Thyroid gland (tissue), 4 donors: ENCODE measurements at regions not wholly inside any gene's neighbourhood (a gene's known extent, or its start where the extent isn't known, plus 50 kb on each side); places are given as distances from the start of the nearest gene placed in this dataset.

ENCODE experiments used
- DNase-seq, 2 donors: peaks; one replicate each; pipeline ENCODE4 v3.0.0-alpha.2; 2019
- H3K27ac ChIP-seq, 3 donors: fragments of 200-600 bp; sonication (generic); 1 replicate in 2 of 3; 2 replicates in 1 of 3; pipeline ENCODE4 v1.5.1; 2016 to 2019; ENCODE audit warnings: mild to moderate bottlenecking in 1 of 3, moderate library complexity in 1 of 3
- H3K27me3 ChIP-seq: fragments of 200-600 bp; sonication (generic); one replicate; pipeline ENCODE4 v1.5.1; 2019
- H3K36me3 ChIP-seq, 2 donors: fragments of 200-600 bp; sonication (generic); one replicate each; pipeline ENCODE4 v1.5.1; 2016 to 2019
- H3K4me1 ChIP-seq, 2 donors: fragments of 200-600 bp; sonication (generic); one replicate each; pipeline ENCODE4 v1.5.1; 2017 to 2019
- H3K4me3 ChIP-seq, 3 donors: fragments of 200-600 bp; sonication (generic); replicated peaks in 1 of 3; 1 replicate in 2 of 3; 2 replicates in 1 of 3; pipeline ENCODE4 v1.5.1; 2016; ENCODE audit warnings: mild to moderate bottlenecking in 1 of 3
- H3K9me3 ChIP-seq: fragments of 200-600 bp; sonication (generic); one replicate; pipeline ENCODE4 v1.5.1; 2017
- POLR2A ChIP-seq, 2 donors: fragments of 450-650 bp; IDR thresholded peaks; one replicate each; pipeline ENCODE4 v1.6.1; 2017; ENCODE audit warnings: antibody characterized with exemption in 2 of 2, mild to moderate bottlenecking in 2 of 2, moderate library complexity in 1 of 2
- WGBS, 2 donors: methylation state at CpG; one replicate each; pipeline ENCODE4 v1.1.5; 2017; 5-methylcytosine and 5-hydroxymethylcytosine counted together
- intact Hi-C: fragments of 100-400 bp; cut with DNase I; formaldehyde crosslinking; loops from one replicate; pipeline ENCODE4 v1.15.1; 2023
- TF ChIP-seq, protein P1 (sequence below), 6 experiments: fragments of 200-600 bp in 3 of 6; fragments of 450-650 bp in 3 of 6; sonication (generic) in 3 of 6; IDR thresholded peaks; one replicate each; pipeline ENCODE4 v1.5.1; 2016 to 2019; ENCODE audit warnings: antibody characterized with exemption in 6 of 6, mild to moderate bottlenecking in 2 of 6, inconsistent platforms in 1 of 6, moderate library complexity in 1 of 6

DNA sequence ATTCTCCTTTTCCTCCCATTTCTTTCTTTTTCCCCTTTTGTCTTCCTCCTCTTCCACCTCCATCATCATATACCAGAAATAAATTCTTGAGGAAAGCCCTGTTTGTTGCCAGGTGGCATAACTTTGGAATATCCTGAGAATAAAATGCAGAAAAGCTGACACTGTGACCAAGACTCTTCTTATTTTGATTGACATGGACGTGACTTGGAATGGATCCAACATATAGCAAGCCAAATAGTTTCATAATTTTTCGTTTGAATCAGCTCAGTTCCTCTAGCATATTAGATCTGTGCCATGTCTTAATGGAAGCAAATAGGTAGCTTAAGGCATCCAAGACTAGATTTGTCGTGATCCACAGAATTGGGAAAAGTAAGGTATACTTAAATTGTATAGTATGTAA lies 354.7 kb upstream of the FIGN start:
- TF ChIP-seq, protein P1, sequence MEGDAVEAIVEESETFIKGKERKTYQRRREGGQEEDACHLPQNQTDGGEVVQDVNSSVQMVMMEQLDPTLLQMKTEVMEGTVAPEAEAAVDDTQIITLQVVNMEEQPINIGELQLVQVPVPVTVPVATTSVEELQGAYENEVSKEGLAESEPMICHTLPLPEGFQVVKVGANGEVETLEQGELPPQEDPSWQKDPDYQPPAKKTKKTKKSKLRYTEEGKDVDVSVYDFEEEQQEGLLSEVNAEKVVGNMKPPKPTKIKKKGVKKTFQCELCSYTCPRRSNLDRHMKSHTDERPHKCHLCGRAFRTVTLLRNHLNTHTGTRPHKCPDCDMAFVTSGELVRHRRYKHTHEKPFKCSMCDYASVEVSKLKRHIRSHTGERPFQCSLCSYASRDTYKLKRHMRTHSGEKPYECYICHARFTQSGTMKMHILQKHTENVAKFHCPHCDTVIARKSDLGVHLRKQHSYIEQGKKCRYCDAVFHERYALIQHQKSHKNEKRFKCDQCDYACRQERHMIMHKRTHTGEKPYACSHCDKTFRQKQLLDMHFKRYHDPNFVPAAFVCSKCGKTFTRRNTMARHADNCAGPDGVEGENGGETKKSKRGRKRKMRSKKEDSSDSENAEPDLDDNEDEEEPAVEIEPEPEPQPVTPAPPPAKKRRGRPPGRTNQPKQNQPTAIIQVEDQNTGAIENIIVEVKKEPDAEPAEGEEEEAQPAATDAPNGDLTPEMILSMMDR (IDR thresholded peaks at IDR 0.05), result no peak
- TF ChIP-seq POLR2A (IDR thresholded peaks at IDR 0.05), result no peak
- WGBS, 2 donors, result 57 to 67% methylated on average over 3 of the region's 3 CpGs
- intact Hi-C loops, result no loop called here

DNA sequence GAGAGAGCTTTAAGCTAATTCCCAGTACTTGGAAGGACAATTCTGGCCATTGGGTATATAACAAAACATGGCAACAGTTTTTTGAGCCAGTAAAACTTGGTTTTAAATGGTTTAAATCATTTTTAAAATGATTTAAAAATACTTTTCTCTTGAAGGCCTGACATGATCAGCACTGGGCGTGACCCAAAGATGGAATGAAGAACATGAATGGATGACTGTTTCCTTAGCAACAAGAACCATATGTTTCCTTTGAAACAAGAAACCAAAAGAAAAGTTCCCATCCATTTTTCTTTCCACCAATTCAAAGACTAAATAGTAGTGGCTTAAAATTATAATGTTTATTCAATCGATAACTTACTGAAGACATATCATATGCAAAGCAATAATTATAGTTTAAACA lies 348.3 kb upstream of the FIGN start:
- no peak overlapping the region for H3K27ac ChIP-seq
- DNase-seq, result no peak
- WGBS, 2 donors, result 87 to 95% methylated on average over 2 of the region's 2 CpGs

More for the DNA sequence above, 354.7 kb upstream of the FIGN start:
- no peak for DNase-seq
- Histone ChIP-seq H3K4me1 (no peaks in the 10 kb centered on the region), H3K27ac (no peak overlapping the region), H3K4me3 (no peak overlapping the region), H3K27me3 (no peaks in the 10 kb centered on the region), H3K9me3 (no peaks in the 10 kb centered on the region), H3K36me3 (no peaks in the 10 kb centered on the region)

DNA sequence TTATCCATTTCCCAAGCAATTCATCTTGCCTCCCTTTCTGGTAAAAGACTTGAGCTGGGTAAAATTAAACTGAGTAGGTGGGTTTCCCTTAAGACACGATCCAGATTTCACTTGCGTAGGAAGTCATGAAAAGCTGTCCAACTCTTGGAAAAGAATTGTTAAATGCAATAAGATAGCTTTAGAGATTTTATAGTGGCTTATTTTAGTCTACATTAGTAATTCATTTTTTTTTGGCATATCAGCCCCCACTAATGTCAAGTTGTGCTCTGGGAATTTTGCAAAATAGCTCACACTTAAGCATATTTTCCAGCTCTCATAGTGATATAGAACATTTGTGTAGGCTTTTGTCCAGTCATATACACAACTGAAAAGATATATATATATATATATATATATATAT lies 344.7 kb upstream of the FIGN start:
- Histone ChIP-seq H3K9me3 (no peaks in the 10 kb centered on the region), H3K27ac (no peak overlapping the region), H3K4me1 (no peaks in the 10 kb centered on the region), H3K4me3 (no peak overlapping the region), H3K36me3 (no peaks in the 10 kb centered on the region), H3K27me3 (no peaks in the 10 kb centered on the region)
- TF ChIP-seq POLR2A (IDR thresholded peaks at IDR 0.05), result no peak
- TF ChIP-seq, protein P1 (IDR thresholded peaks at IDR 0.05), result no peak
- DNase-seq, result no peak
- intact Hi-C loops, result no loop called here
- WGBS, 2 donors, result 75 to 81% methylated on average over 2 of the region's 2 CpGs

More for the DNA sequence above, 348.3 kb upstream of the FIGN start:
- H3K4me3 ChIP-seq, result no peak overlapping the region
- no peaks in the 10 kb centered on the region for H3K9me3 ChIP-seq
- intact Hi-C loops, result no loop called here
- TF ChIP-seq, protein P1 (IDR thresholded peaks at IDR 0.05), result no peak
- no peak for TF ChIP-seq POLR2A (IDR thresholded peaks at IDR 0.05)
- H3K27me3 ChIP-seq, result no peaks in the 10 kb centered on the region
- no peaks in the 10 kb centered on the region for H3K36me3 ChIP-seq
- H3K4me1 ChIP-seq, result no peaks in the 10 kb centered on the region

DNA sequence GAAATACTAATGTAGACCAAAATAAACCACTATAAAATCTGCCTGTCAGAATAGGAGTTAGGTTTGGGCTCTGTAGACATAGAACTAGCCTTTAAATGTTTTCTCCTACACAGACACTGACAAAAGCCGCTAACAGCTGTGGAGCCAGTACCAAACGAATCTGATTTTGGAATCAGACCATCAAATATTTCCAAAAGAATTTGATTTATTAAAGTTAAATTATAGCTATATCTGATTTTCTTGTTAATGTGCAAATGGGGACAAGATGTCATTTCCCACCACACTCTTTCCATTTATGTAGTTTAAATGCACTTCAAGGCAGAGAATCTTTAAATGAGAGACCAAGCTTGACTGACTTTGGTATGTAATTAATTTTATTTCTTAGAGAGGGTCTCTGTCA lies 343.4 kb upstream of the FIGN start:
- WGBS, 2 donors, result 76 to 77% methylated on average over 2 of the region's 2 CpGs
- Histone ChIP-seq H3K4me3 (no peak overlapping the region), H3K27ac (no peak overlapping the region), H3K4me1 (no peaks in the 10 kb centered on the region), H3K9me3 (no peaks in the 10 kb centered on the region), H3K36me3 (no peaks in the 10 kb centered on the region), H3K27me3 (no peaks in the 10 kb centered on the region)
- intact Hi-C loops, result no loop called here
- TF ChIP-seq, protein P1 (IDR thresholded peaks at IDR 0.05), result no peak
- no peak for TF ChIP-seq POLR2A (IDR thresholded peaks at IDR 0.05)
- no peak for DNase-seq

DNA sequence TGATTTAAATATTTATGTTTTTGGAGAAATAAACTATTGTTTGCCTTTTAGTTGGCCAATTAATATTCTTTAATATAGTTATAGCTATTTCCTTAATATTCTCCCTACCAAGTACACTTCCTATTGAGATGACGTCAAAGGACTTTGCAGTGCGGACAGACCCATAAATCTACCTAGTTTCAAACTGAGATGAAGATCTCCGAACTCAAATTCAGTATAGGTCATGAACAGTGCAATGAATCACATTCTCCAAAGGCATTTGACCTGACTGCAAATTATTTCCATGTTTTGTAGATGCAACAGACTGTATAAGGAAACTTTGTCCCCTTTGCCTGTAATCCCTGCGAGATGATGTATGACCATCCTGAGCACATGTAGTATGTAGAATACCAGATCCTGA lies 342.6 kb upstream of the FIGN start:
- no peak overlapping the region for H3K4me3 ChIP-seq
- no peak for TF ChIP-seq POLR2A (IDR thresholded peaks at IDR 0.05)
- TF ChIP-seq, protein P1 (IDR thresholded peaks at IDR 0.05), result no peak
- 90 to 91% methylated on average over 4 of the region's 4 CpGs for WGBS, 2 donors

More for the DNA sequence above, 342.6 kb upstream of the FIGN start:
- Histone ChIP-seq H3K4me1 (no peaks in the 10 kb centered on the region), H3K36me3 (no peaks in the 10 kb centered on the region), H3K9me3 (no peaks in the 10 kb centered on the region), H3K27me3 (no peaks in the 10 kb centered on the region), H3K27ac (no peak overlapping the region)
- intact Hi-C loops, result no loop called here
- DNase-seq, result no peak
